ENCODE measurements at regions not wholly inside any gene's neighbourhood (a gene's known extent, or its start where the extent isn't known, plus 50 kb on each side); places are given as distances from the start of the nearest gene placed in this dataset.

- TF ChIP-seq SUZ12 (IDR thresholded peaks at IDR 0.05; ENCODE audit: low read depth, low read length) (no peak), HBP1 (CRISPR knock-in tag; IDR thresholded peaks at IDR 0.05; ENCODE audit: low read depth) (no peak), BCL6 (CRISPR knock-in tag; IDR thresholded peaks at IDR 0.05) (no peak), RFXANK (CRISPR knock-in tag; IDR thresholded peaks at IDR 0.05) (no peak), CTCF (CRISPR knock-in tag; IDR thresholded peaks at IDR 0.05) (no peak), ZNF235 (CRISPR knock-in tag; IDR thresholded peaks at IDR 0.05; ENCODE audit: borderline replicate concordance) (no peak), ZNF234 (CRISPR knock-in tag; conservative IDR thresholded peaks at IDR 0.05) (no peak), SNAPC4 (CRISPR knock-in tag; IDR thresholded peaks at IDR 0.05) (no peak), FOSL1 (CRISPR knock-in tag; IDR thresholded peaks at IDR 0.05; ENCODE audit: borderline replicate concordance) (no peak), STAG1 (CRISPR knock-in tag; IDR thresholded peaks at IDR 0.05) (no peak), MYC (CRISPR knock-in tag; IDR thresholded peaks at IDR 0.05; ENCODE audit: borderline replicate concordance) (no peak), NFIC (IDR thresholded peaks at IDR 0.05; ENCODE audit: low read length) (no peak)
These were observed 76.3 kb upstream of the RTL1 start for GRCh38 chr14:100979780-100980179.
